Adrenal gland (tissue), 5 donors: ENCODE measurements at regions not wholly inside any gene's neighbourhood (a gene's known extent, or its start where the extent isn't known, plus 50 kb on each side); places are given as distances from the start of the nearest gene placed in this dataset.

ENCODE experiments used
- CTCF ChIP-seq, 6 experiments: fragments of 450-650 bp in 4 of 6; fragments of 200-600 bp in 2 of 6; sonication (generic) in 1 of 6; IDR thresholded peaks; 1 replicate in 5 of 6; 2 replicates in 1 of 6; pipeline versions ENCODE4 v1.5.1 to v1.8.0; 2016 to 2021; ENCODE audit warnings: antibody characterized with exemption in 6 of 6, mild to moderate bottlenecking in 2 of 6, moderate library complexity in 1 of 6
- POLR2A ChIP-seq, 2 donors: fragments of 450-650 bp; IDR thresholded peaks; one replicate each; pipeline ENCODE4 v1.6.1; 2017; ENCODE audit warnings: antibody characterized with exemption in 2 of 2, mild to moderate bottlenecking in 2 of 2, moderate library complexity in 1 of 2
- donor health status: DM: no; HTN: no; CAD: no.

GRCh38 chr3:152197451-152197850 is 71.3 kb upstream of the MBNL1 start:
- TF ChIP-seq CTCF (IDR thresholded peaks at IDR 0.05) (no peak), POLR2A (IDR thresholded peaks at IDR 0.05) (no peak)
